SK-N-SH (cell line): ENCODE measurements at regions not wholly inside any gene's neighbourhood (a gene's known extent, or its start where the extent isn't known, plus 50 kb on each side); places are given as distances from the start of the nearest gene placed in this dataset.

Experiments used
- EP300 ChIP-seq, 2 experiments: IDR thresholded peaks; 2 replicates each; pipeline versions ENCODE4 v1.4.0 to v1.6.1; 2012; ENCODE audit warnings: borderline replicate concordance in 1 of 2, low read depth in 1 of 2, low read length in 1 of 2
- EZH2phosphoT487 ChIP-seq: fragments of 200-600 bp; sonication (generic); IDR thresholded peaks from 2 replicates; pipeline ENCODE4 v1.6.1; 2017; ENCODE audit warnings: low read depth, mixed run types, mild to moderate bottlenecking, antibody characterized with exemption, moderate library complexity, borderline replicate concordance
- GABPA ChIP-seq: IDR thresholded peaks from 2 replicates; pipeline ENCODE4 v1.4.0; 2012; ENCODE audit warnings: low read depth, mild to moderate bottlenecking
- GATA2 ChIP-seq: sonication (generic); formaldehyde crosslinking; IDR thresholded peaks from 2 replicates; pipeline ENCODE4 v1.5.0; 2020; ENCODE audit warnings: mild to moderate bottlenecking, missing genetic modification reagents
- JUND ChIP-seq: IDR thresholded peaks from 2 replicates; pipeline ENCODE4 v1.4.0; 2012
- MXI1 ChIP-seq: IDR thresholded peaks from 2 replicates; pipeline ENCODE4 v1.6.1; 2012; ENCODE audit warnings: mild to moderate bottlenecking, low read depth, low read length, improper control_type of control experiment
- NFIC ChIP-seq: IDR thresholded peaks from 2 replicates; pipeline ENCODE4 v1.4.0; 2012; ENCODE audit warnings: borderline replicate concordance
- NRF1 ChIP-seq: IDR thresholded peaks from 2 replicates; pipeline ENCODE4 v1.6.1; 2012; ENCODE audit warnings: low read depth, mild to moderate bottlenecking, low read length
- RAD21 ChIP-seq: IDR thresholded peaks from 2 replicates; pipeline ENCODE4 v1.6.1; 2012; ENCODE audit warnings: mild to moderate bottlenecking, low read length
- RCOR1 ChIP-seq: fragments of 150-350 bp; IDR thresholded peaks from 2 replicates; pipeline ENCODE4 v1.6.1; 2017; ENCODE audit warnings: antibody characterized with exemption, low read length
- TAF1 ChIP-seq: IDR thresholded peaks from 2 replicates; pipeline ENCODE4 v1.6.1; 2012; ENCODE audit warnings: low read depth, mild to moderate bottlenecking, low read length, moderate library complexity, borderline replicate concordance
- TF ChIP-seq, protein P1 (sequence below): fragments of 200-600 bp; sonication (generic); IDR thresholded peaks from 2 replicates; pipeline ENCODE4 v1.6.1; 2017; ENCODE audit warnings: antibody characterized with exemption, mild to moderate bottlenecking, moderate library complexity
- TF ChIP-seq, protein P2 (sequence below): IDR thresholded peaks from 2 replicates; pipeline ENCODE4 v1.4.0; 2012; ENCODE audit warnings: low read depth

DNA sequence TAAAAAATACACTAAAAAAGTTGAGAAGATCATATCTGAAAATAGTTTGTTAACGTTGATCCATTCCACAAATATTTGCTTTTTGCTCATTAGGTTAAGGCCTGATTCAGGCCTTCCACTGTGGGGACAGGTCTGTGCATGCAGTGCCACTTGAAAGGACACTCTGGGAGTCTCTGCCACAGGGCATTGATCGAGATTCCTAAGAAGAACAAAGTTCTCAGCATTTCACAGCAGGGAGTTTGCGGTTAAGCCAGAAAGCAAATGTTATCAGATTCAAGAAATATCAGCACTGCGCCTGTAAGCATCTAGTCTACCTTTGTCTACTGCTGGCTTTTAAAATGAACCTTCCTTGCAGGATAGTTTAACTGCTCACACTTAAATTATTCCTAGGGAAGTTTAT is 62.2 kb upstream of the TNIP3 start:
- TF ChIP-seq GATA2 (CRISPR knock-in tag) (no peak), RAD21 (no peak), NFIC (no peak), EZH2phosphoT487 (no peak), TAF1 (no peak), MXI1 (no peak), GABPA (no peak), JUND (no peak), EP300 (IDR thresholded peaks at IDR 0.05; ENCODE audit: borderline replicate concordance in 1 of 2, low read depth in 1 of 2, low read length in 1 of 2) (no peak), NRF1 (no peak), RCOR1 (no peak)
- TF ChIP-seq, protein P1, sequence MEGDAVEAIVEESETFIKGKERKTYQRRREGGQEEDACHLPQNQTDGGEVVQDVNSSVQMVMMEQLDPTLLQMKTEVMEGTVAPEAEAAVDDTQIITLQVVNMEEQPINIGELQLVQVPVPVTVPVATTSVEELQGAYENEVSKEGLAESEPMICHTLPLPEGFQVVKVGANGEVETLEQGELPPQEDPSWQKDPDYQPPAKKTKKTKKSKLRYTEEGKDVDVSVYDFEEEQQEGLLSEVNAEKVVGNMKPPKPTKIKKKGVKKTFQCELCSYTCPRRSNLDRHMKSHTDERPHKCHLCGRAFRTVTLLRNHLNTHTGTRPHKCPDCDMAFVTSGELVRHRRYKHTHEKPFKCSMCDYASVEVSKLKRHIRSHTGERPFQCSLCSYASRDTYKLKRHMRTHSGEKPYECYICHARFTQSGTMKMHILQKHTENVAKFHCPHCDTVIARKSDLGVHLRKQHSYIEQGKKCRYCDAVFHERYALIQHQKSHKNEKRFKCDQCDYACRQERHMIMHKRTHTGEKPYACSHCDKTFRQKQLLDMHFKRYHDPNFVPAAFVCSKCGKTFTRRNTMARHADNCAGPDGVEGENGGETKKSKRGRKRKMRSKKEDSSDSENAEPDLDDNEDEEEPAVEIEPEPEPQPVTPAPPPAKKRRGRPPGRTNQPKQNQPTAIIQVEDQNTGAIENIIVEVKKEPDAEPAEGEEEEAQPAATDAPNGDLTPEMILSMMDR: no peak
- TF ChIP-seq, protein P2, sequence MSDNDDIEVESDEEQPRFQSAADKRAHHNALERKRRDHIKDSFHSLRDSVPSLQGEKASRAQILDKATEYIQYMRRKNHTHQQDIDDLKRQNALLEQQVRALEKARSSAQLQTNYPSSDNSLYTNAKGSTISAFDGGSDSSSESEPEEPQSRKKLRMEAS: no peak
